A549 (cell line): ENCODE measurements at regions not wholly inside any gene's neighbourhood (a gene's known extent, or its start where the extent isn't known, plus 50 kb on each side); places are given as distances from the start of the nearest gene placed in this dataset.
A peak's percentile ranks its signal among the peaks of the same experiment; 100 is the strongest.

Experiments
- ATAC-seq, 2 experiments: fragments of 200-7000 bp in 1 of 2; fragments of >200 bp in 1 of 2; cut with Nextera tagmentation in 1 of 2; cut with Tn5 transposase in 1 of 2; 3 replicates each; pipeline versions ENCODE4 v1.8.0 to v1.9.1; 2018 to 2020; ENCODE audit warnings: mild to moderate bottlenecking in 1 of 2, moderate library complexity in 1 of 2
- CTCF ChIA-PET: fragments of 300-600 bp; sonication (Branson Sonifier 250); formaldehyde crosslinking; extraction: SDS; loops from one replicate; lab custom pipeline; 2021; ENCODE audit warnings: antibody characterized with exemption, inconsistent platforms; lab: Yijun Ruan, JAX
- POLR2A ChIA-PET: fragments of 350-600 bp; formaldehyde crosslinking; extraction: SDS; loops from one replicate; lab custom pipeline; 2021; ENCODE audit warnings: antibody characterized with exemption, inconsistent platforms; lab: Yijun Ruan, JAX
- DNase-seq, 2 experiments: peaks; one replicate each; pipeline versions ENCODE4 v3.0.0 to v3.0.0-alpha.2; 2011 to 2016; ENCODE audit warnings: low read depth in 1 of 2, low spot score in 1 of 2
- FAIRE-seq: peaks from 2 replicates; lab custom pipeline; 2011; peaks lifted over from hg19 to GRCh38; lab: Jason Lieb, UNC
- H3K27ac ChIP-seq, 2 experiments: fragments of >200 bp; sonication (Bioruptor Twin); formaldehyde crosslinking; 3 replicates each; pipeline ENCODE4 v1.5.1; 2016 to 2017
- H3K4me1 ChIP-seq: fragments of >200 bp; sonication (Bioruptor Twin); formaldehyde crosslinking; 3 replicates; pipeline ENCODE4 v1.6.1; 2016
- H3K4me2 ChIP-seq: fragments of >200 bp; sonication (Bioruptor Twin); formaldehyde crosslinking; 3 replicates; pipeline ENCODE4 v1.6.1; 2016
- H3K4me3 ChIP-seq: fragments of >200 bp; sonication (Bioruptor Twin); formaldehyde crosslinking; 3 replicates; pipeline ENCODE4 v1.5.1; 2016
- H3K9me3 ChIP-seq: fragments of >200 bp; sonication (Bioruptor Twin); formaldehyde crosslinking; 3 replicates; pipeline ENCODE4 v1.6.1; 2016
- CHD2 ChIP-seq: fragments of 150-350 bp; IDR thresholded peaks from 2 replicates; pipeline ENCODE4 v1.6.1; 2014; ENCODE audit warnings: low read length; ENCODE audit not compliant: partially characterized antibody
- CHD4 ChIP-seq: fragments of 200-600 bp; sonication (generic); IDR thresholded peaks from 2 replicates; pipeline ENCODE4 v1.6.1; 2016; ENCODE audit warnings: antibody characterized with exemption, mild to moderate bottlenecking, borderline replicate concordance
- E2F6 ChIP-seq: IDR thresholded peaks from 2 replicates; pipeline ENCODE4 v1.6.1; 2012; ENCODE audit warnings: low read depth, borderline replicate concordance
- EHF ChIP-seq: fragments of 250-450 bp; sonication (Bioruptor Pico); IDR thresholded peaks from 2 replicates; pipeline ENCODE4 v1.5.0; 2020; ENCODE audit warnings: mild to moderate bottlenecking
- EP300 ChIP-seq, 2 experiments: fragments of >200 bp; sonication (Bioruptor Twin); formaldehyde crosslinking; IDR thresholded peaks; 2 replicates in 1 of 2; 3 replicates in 1 of 2; pipeline ENCODE4 v1.6.1; 2016 to 2017
- FOSB ChIP-seq: fragments of 250-450 bp; sonication (Bioruptor Pico); IDR thresholded peaks from 2 replicates; pipeline ENCODE4 v1.5.0; 2020; ENCODE audit warnings: mild to moderate bottlenecking, moderate library complexity
- FOXS1 ChIP-seq: fragments of 250-450 bp; sonication (Bioruptor Pico); IDR thresholded peaks from 2 replicates; pipeline ENCODE4 v1.5.0; 2020; ENCODE audit warnings: mild to moderate bottlenecking, moderate library complexity
- HDAC2 ChIP-seq: fragments of 200-600 bp; sonication (generic); IDR thresholded peaks from 2 replicates; pipeline ENCODE4 v1.6.1; 2016
- HOXB13 ChIP-seq: fragments of 250-450 bp; sonication (Bioruptor Pico); IDR thresholded peaks from 2 replicates; pipeline ENCODE4 v1.5.0; 2020; ENCODE audit warnings: low read depth, mild to moderate bottlenecking, moderate library complexity
- JUNB ChIP-seq: fragments of >200 bp; sonication (Bioruptor Twin); formaldehyde crosslinking; IDR thresholded peaks from 2 replicates; pipeline ENCODE4 v1.6.1; 2016
- MAX ChIP-seq: IDR thresholded peaks from 2 replicates; pipeline ENCODE4 v1.6.1; 2012
- MAZ ChIP-seq: fragments of 150-350 bp; IDR thresholded peaks from 2 replicates; pipeline ENCODE4 v1.6.1; 2014; ENCODE audit warnings: antibody characterized with exemption, low read depth, low read length, borderline replicate concordance
- MYC ChIP-seq: IDR thresholded peaks from 2 replicates; pipeline ENCODE4 v1.6.1; 2012; ENCODE audit warnings: mild to moderate bottlenecking, inconsistent platforms, low read length, improper control_type of control experiment, borderline replicate concordance
- NFE2L2 ChIP-seq: fragments of 150-350 bp; conservative IDR thresholded peaks from 2 replicates; pipeline ENCODE4 v1.6.1; 2014; ENCODE audit warnings: low read length
- NPAS2 ChIP-seq: fragments of 250-450 bp; sonication (Bioruptor Pico); IDR thresholded peaks from 2 replicates; pipeline ENCODE4 v1.8.0; 2022; ENCODE audit warnings: mild to moderate bottlenecking, moderate library complexity, borderline replicate concordance
- RAD21 ChIP-seq, 2 experiments: fragments of >200 bp in 1 of 2; sonication (Bioruptor Twin) in 1 of 2; formaldehyde crosslinking in 1 of 2; IDR thresholded peaks in 1 of 2; conservative IDR thresholded peaks in 1 of 2; 2 replicates in 1 of 2; 3 replicates in 1 of 2; pipeline ENCODE4 v1.6.1; 2012 to 2018; ENCODE audit warnings: inconsistent platforms in 1 of 2
- REST ChIP-seq: fragments of 200-600 bp; sonication (generic); IDR thresholded peaks from 2 replicates; pipeline ENCODE4 v1.6.1; 2016; ENCODE audit warnings: antibody characterized with exemption, mild to moderate bottlenecking, moderate library complexity
- RFX5 ChIP-seq: fragments of 450-650 bp; IDR thresholded peaks from 2 replicates; pipeline ENCODE4 v1.7.1; 2014; ENCODE audit warnings: antibody characterized with exemption, mild to moderate bottlenecking, moderate library complexity
- SMC3 ChIP-seq: fragments of >200 bp; sonication (Bioruptor Twin); formaldehyde crosslinking; IDR thresholded peaks from 3 replicates; pipeline ENCODE4 v1.6.1; 2018; ENCODE audit warnings: inconsistent platforms
- TFCP2L1 ChIP-seq: fragments of 250-450 bp; sonication (Bioruptor Pico); IDR thresholded peaks from 2 replicates; pipeline ENCODE4 v1.5.0; 2021; ENCODE audit warnings: mild to moderate bottlenecking
- ZFP36 ChIP-seq: fragments of 450-650 bp; IDR thresholded peaks from 2 replicates; pipeline ENCODE4 v1.6.1; 2014; ENCODE audit warnings: borderline replicate concordance; ENCODE audit not compliant: partially characterized antibody
- ZSCAN20 ChIP-seq: fragments of 250-450 bp; sonication (Bioruptor Pico); IDR thresholded peaks from 2 replicates; pipeline ENCODE4 v1.8.0; 2022; ENCODE audit warnings: mild to moderate bottlenecking, moderate library complexity
- WGBS: methylation state at CpG from one replicate; pipeline ENCODE4 v1.1.6; 2017; ENCODE audit errors: missing lambda C conversion rate; 5-methylcytosine and 5-hydroxymethylcytosine counted together
- TF ChIP-seq, protein P1 (sequence below): IDR thresholded peaks from 2 replicates; pipeline ENCODE4 v1.6.1; 2012
- TF ChIP-seq, protein P2 (sequence below): fragments of 150-350 bp; IDR thresholded peaks from 2 replicates; pipeline ENCODE4 v1.6.1; 2014; ENCODE audit warnings: low read depth, mild to moderate bottlenecking, low read length
- TF ChIP-seq, protein P3 (sequence below): fragments of >200 bp; sonication (Bioruptor Twin); formaldehyde crosslinking; IDR thresholded peaks from 2 replicates; pipeline ENCODE4 v1.6.1; 2016
- TF ChIP-seq, protein P4 (sequence below): fragments of >200 bp; sonication (Bioruptor Twin); formaldehyde crosslinking; IDR thresholded peaks from 3 replicates; pipeline ENCODE4 v1.5.1; 2016

DNA sequence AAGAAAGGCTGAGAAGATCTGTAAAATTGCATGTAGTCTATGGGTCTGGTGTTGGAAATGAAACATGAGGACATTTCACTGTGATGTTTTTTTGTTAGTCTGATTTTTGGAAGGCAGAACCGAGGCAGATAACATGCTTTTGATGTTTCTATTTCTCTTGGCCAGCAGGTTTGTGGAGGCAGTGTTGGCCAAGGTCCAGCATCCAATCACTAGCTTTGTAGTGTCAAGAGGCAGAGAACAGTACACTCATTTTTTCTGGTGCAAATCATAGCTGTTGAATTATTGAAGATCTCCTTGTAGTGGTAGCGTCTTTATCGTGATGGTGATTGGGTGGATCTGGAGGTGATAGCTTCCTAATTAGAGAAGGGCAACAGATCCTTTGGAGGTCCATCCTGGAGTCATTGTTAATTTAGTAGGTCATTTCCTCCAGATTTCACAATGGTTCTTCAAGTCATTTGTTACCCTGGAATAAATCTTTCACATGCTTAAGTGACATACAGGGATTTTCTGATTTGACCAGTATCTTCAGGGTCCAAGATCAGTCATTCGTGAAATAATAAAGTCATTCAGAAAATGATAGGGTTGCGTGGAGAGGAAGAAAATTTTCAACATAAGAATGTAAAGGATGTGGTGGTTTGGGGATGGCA is 252.4 kb upstream of the CPNE8 start:
- Histone ChIP-seq H3K9me3 (no peaks in the 10 kb centered on the region), H3K4me3 (no peak overlapping the region), H3K27ac (no peak overlapping the region), H3K4me1 (no peaks in the 10 kb centered on the region), H3K4me2 (no peak overlapping the region)
- CTCF ChIA-PET = interaction anchor here (0.9 to 1.2 kb wide), 3 partner anchors 12 to 20 kb away, joined by 3 to 4 read pairs (median 3); no protein-coding TSS in a partner anchor
- DNase-seq = no peak
- ATAC-seq = no peak
- WGBS = 11% methylated on average over 5 of the region's 5 CpGs
- POLR2A ChIA-PET = no interaction called here
- no peak for FAIRE-seq
- no peak for TF ChIP-seq RFX5
- TF ChIP-seq FOXS1 (CRISPR knock-in tag) = no peak
- TF ChIP-seq HOXB13 (CRISPR knock-in tag) = no peak
- TF ChIP-seq TFCP2L1 (CRISPR knock-in tag) = no peak
- no peak for TF ChIP-seq FOSB
- TF ChIP-seq, protein P1, sequence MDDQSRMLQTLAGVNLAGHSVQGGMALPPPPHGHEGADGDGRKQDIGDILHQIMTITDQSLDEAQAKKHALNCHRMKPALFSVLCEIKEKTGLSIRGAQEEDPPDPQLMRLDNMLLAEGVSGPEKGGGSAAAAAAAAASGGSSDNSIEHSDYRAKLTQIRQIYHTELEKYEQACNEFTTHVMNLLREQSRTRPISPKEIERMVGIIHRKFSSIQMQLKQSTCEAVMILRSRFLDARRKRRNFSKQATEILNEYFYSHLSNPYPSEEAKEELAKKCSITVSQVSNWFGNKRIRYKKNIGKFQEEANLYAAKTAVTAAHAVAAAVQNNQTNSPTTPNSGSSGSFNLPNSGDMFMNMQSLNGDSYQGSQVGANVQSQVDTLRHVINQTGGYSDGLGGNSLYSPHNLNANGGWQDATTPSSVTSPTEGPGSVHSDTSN = no peak
- no peak for TF ChIP-seq EHF (CRISPR knock-in tag)
- TF ChIP-seq, protein P2, sequence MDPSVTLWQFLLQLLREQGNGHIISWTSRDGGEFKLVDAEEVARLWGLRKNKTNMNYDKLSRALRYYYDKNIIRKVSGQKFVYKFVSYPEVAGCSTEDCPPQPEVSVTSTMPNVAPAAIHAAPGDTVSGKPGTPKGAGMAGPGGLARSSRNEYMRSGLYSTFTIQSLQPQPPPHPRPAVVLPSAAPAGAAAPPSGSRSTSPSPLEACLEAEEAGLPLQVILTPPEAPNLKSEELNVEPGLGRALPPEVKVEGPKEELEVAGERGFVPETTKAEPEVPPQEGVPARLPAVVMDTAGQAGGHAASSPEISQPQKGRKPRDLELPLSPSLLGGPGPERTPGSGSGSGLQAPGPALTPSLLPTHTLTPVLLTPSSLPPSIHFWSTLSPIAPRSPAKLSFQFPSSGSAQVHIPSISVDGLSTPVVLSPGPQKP = no peak
- TF ChIP-seq, protein P3, sequence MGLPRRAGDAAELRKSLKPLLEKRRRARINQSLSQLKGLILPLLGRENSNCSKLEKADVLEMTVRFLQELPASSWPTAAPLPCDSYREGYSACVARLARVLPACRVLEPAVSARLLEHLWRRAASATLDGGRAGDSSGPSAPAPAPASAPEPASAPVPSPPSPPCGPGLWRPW = no peak
- TF ChIP-seq ZSCAN20 = no peak
- no peak for TF ChIP-seq EP300 (IDR thresholded peaks at IDR 0.05)
- TF ChIP-seq REST = no peak
- no peak for TF ChIP-seq CHD2
- TF ChIP-seq MAX = no peak
- TF ChIP-seq MAZ = no peak

DNA sequence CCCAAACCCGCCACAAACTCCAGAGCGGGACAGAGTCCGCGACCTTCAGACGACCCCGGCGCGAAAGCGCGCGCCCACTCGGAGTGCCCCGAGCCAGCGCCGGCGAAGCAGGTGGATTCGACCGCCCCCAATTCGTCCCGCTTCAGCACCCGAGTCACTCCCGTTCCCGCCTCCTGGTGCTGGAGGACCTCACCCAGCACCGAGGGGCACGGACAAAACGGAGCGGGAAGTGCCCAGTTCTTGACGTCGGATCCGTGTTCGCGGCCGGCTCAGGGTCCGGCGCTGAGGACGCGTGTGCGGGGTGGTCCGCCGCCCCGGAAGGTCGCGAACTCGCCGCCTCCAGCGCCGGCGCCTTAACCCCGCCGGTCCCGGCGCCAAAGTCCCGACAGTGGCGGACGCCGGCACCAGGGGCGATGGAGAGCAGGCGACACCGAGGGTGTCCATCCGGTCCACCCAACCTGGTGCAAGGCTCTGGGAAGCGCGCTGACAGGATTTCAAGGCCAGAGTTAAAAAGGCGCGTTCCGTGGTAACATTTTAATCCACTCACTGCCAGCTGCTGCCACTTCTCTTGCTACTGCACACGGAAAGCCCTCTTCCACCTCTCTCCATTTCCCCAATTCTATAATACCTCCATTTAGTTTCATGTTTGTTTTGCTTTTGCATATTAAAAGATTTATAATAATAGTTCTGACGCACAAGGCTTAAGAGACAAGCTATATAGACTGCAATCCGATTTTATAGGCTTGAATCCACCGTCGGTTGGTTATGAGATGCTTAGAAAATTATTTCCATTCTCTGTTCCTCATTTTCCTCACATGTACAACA is 240.0 kb upstream of the CPNE8 start:
- FAIRE-seq (no peak), DNase-seq (peak; percentile 64 to 77), ATAC-seq (peak; percentile 97 to 100)
- WGBS = 1% methylated on average over 61 of the region's 70 CpGs
- peak overlapping the region; percentile 74 to 89; a peak in 5 of 6 replicates for H3K27ac ChIP-seq
- H3K4me1 ChIP-seq = no peaks in the 10 kb centered on the region
- H3K4me3 ChIP-seq = peak overlapping the region; percentile 80
- H3K4me2 ChIP-seq = peak overlapping the region; percentile 95
- CTCF ChIA-PET = interaction anchor here (0.6 to 8.2 kb wide), 18 partner anchors 11 to 722 kb away, joined by 3 to 101 read pairs (median 3); no protein-coding TSS in a partner anchor
- peaks cover 6% of the 10 kb centered on the region; the same call in 1 of the 3 replicates for H3K9me3 ChIP-seq
- POLR2A ChIA-PET = no interaction called here
- TF ChIP-seq NFE2L2 (no peak), SMC3 (peak; percentile 87), ZFP36 (no peak), NPAS2 (CRISPR knock-in tag) (no peak), JUNB (no peak), EP300 (IDR thresholded peaks at IDR 0.05) (no peak), HDAC2 (no peak), FOXS1 (CRISPR knock-in tag) (no peak), MAX (peak; percentile 32; the same call in 1 of the 2 replicates), CHD4 (0 out of 2 replicates have a peak, but pooled peaks have one; percentile 41), E2F6 (peak; percentile 56), MYC (no peak), RAD21 (conservative IDR thresholded peaks at IDR 0.05 in 1 of 2, IDR thresholded peaks at IDR 0.05 in 1 of 2) (peak; percentile 72 to 77)
- TF ChIP-seq, protein P4, sequence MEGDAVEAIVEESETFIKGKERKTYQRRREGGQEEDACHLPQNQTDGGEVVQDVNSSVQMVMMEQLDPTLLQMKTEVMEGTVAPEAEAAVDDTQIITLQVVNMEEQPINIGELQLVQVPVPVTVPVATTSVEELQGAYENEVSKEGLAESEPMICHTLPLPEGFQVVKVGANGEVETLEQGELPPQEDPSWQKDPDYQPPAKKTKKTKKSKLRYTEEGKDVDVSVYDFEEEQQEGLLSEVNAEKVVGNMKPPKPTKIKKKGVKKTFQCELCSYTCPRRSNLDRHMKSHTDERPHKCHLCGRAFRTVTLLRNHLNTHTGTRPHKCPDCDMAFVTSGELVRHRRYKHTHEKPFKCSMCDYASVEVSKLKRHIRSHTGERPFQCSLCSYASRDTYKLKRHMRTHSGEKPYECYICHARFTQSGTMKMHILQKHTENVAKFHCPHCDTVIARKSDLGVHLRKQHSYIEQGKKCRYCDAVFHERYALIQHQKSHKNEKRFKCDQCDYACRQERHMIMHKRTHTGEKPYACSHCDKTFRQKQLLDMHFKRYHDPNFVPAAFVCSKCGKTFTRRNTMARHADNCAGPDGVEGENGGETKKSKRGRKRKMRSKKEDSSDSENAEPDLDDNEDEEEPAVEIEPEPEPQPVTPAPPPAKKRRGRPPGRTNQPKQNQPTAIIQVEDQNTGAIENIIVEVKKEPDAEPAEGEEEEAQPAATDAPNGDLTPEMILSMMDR = peak; percentile 78
